ENCODE measurements at regions not wholly inside any gene's neighbourhood (a gene's known extent, or its start where the extent isn't known, plus 50 kb on each side); places are given as distances from the start of the nearest gene placed in this dataset.

GRCh38 chr18:8928044-8928443 lies 174.5 kb upstream of the NDUFV2 start:
- Histone ChIP-seq H3K36me3 (ENCODE audit: control insufficient read depth in 2 of 2, extremely low read depth in 1 of 2, insufficient read depth in 2 of 2, low read length in 2 of 2) (no peaks in the 10 kb centered on the region), H3K27me3 (ENCODE audit: control insufficient read depth in 2 of 2, insufficient read depth in 2 of 2, low read length in 2 of 2) (peaks cover 0 to 2% of the 10 kb centered on the region in 2 experiments), H3K4me1 (ENCODE audit: control insufficient read depth, extremely low read depth, insufficient read depth, low read length) (no peaks in the 10 kb centered on the region), H3K27ac (ENCODE audit: insufficient read depth, low read depth, low read length) (no peak overlapping the region), H3K9ac (replicated peaks; ENCODE audit: extremely low read depth, insufficient read depth, low read length) (no peak overlapping the region), H2AFZ (ENCODE audit: low read depth, low read length) (no peak overlapping the region), H3K9me3 (replicated peaks; ENCODE audit: control insufficient read depth, insufficient read depth, low read length) (no peaks in the 10 kb centered on the region), H4K20me1 (replicated peaks; ENCODE audit: control insufficient read depth, extremely low read depth, insufficient read depth, low read length) (no peaks in the 10 kb centered on the region), H3K79me2 (ENCODE audit: control insufficient read depth, insufficient read depth, low read length) (no peaks in the 10 kb centered on the region), H3K4me3 (replicated peaks in 1 of 3; ENCODE audit: insufficient read depth in 1 of 3, low read depth in 1 of 3, low read length in 3 of 3) (no peak overlapping the region), H3K9me1 (replicated peaks; ENCODE audit: control insufficient read depth, extremely low read depth, insufficient read depth, low read length) (no peaks in the 10 kb centered on the region), H3K4me2 (ENCODE audit: insufficient read depth, low read length) (no peak overlapping the region)
- CTCF ChIA-PET = interaction anchor here (0.9 kb wide), 1 partner anchor 10 kb away, joined by 4 read pairs; no protein-coding TSS in a partner anchor
- no TSS peak for BruUV-seq (replicated peaks)
- POLR2A ChIA-PET = no interaction called here
- dilution Hi-C loops (cut with MboI; ENCODE audit: extremely low pct_ligation_motif_present, low sequenced_read_pairs) = no loop called here
- TF ChIP-seq JUN (IDR thresholded peaks at IDR 0.05; ENCODE audit: borderline replicate concordance, insufficient read depth, insufficient read length, low read depth) = no peak
- TF ChIP-seq POLR2A (IDR thresholded peaks at IDR 0.05; ENCODE audit: low read depth, low read length) = no peak
- no peak for TF ChIP-seq CTCF (IDR thresholded peaks at IDR 0.05; ENCODE audit: extremely low read depth in 1 of 2, insufficient read depth in 1 of 2, low read depth in 1 of 2, low read length in 2 of 2)
- no peak for TF ChIP-seq MAX (IDR thresholded peaks at IDR 0.05; ENCODE audit: insufficient read depth, insufficient read length)
- no peak for TF ChIP-seq GATA2 (IDR thresholded peaks at IDR 0.05; ENCODE audit: insufficient read depth, insufficient read length, low read depth, low read length)
- TF ChIP-seq MYC (IDR thresholded peaks at IDR 0.05; ENCODE audit: low read depth, low read length) = no peak
- no peak for TF ChIP-seq FOS (IDR thresholded peaks at IDR 0.05; ENCODE audit: borderline replicate concordance, insufficient read depth, low read length)
- TF ChIP-seq EZH2 (IDR thresholded peaks at IDR 0.05; ENCODE audit: borderline replicate concordance, low read depth, low read length, severe bottlenecking) = no peak
- no peak for TF ChIP-seq POLR2AphosphoS5 (IDR thresholded peaks at IDR 0.05; ENCODE audit: insufficient read depth, low read depth, low read length)
- no peak for FAIRE-seq
- DNase-seq (ENCODE audit: low read depth, low spot score) = no peak
- intact Hi-C loops (cut with micrococcal nuclease) = no loop called here
